ENCODE measurements at regions not wholly inside any gene's neighbourhood (a gene's known extent, or its start where the extent isn't known, plus 50 kb on each side); places are given as distances from the start of the nearest gene placed in this dataset.
"Not testable (repeated sequence)": the region's sequence is repeated elsewhere in the genome, so short reads cannot be mapped to it uniquely, and the experiment has no call there.

- DNase-seq (ENCODE audit: low read depth) = no peak
Measured at GRCh38 chr14:56046546-56046945, 71.7 kb upstream of the PELI2 start.

GRCh38 chr14:56046996-56047395 lies 71.2 kb upstream of the PELI2 start:
- no peak for DNase-seq (ENCODE audit: low read depth)

- DNase-seq (ENCODE audit: low read depth) = no peak
Measured at GRCh38 chr14:56049536-56049935, 68.7 kb upstream of the PELI2 start.

- no peak for DNase-seq (ENCODE audit: low read depth)
Measured at GRCh38 chr14:56055511-56055910, 62.7 kb upstream of the PELI2 start.

- no peak for DNase-seq (ENCODE audit: low read depth)
Measured at GRCh38 chr14:56056031-56056430, 62.2 kb upstream of the PELI2 start.

GRCh38 chr14:56057071-56057741 lies 61.0 kb upstream of the PELI2 start:
- DNase-seq (ENCODE audit: low read depth) = no peak

GRCh38 chr14:56057767-56058166 lies 60.4 kb upstream of the PELI2 start:
- DNase-seq (ENCODE audit: low read depth) = no peak

GRCh38 chr14:56059054-56059453 lies 59.2 kb upstream of the PELI2 start:
- no peak for DNase-seq (ENCODE audit: low read depth)

- DNase-seq (ENCODE audit: low read depth) = no peak
Measured at GRCh38 chr14:56061051-56061450, 57.2 kb upstream of the PELI2 start.

GRCh38 chr14:56063131-56063530 lies 55.1 kb upstream of the PELI2 start:
- no peak for DNase-seq (ENCODE audit: low read depth)

- DNase-seq (ENCODE audit: low read depth) = no peak
Measured at GRCh38 chr14:56064513-56064912, 53.7 kb upstream of the PELI2 start.

- not testable (repeated sequence) for DNase-seq (ENCODE audit: low read depth)
Measured at GRCh38 chr14:56065199-56065598, 53.0 kb upstream of the PELI2 start.

GRCh38 chr14:56065621-56066290 lies 52.5 kb upstream of the PELI2 start:
- DNase-seq (ENCODE audit: low read depth) = no peak

Measured in GM04503 (cell line).